K562 (cell line): ENCODE measurements at regions not wholly inside any gene's neighbourhood (a gene's known extent, or its start where the extent isn't known, plus 50 kb on each side); places are given as distances from the start of the nearest gene placed in this dataset.

ENCODE experiments used
- ATAC-seq: fragments of 200-7000 bp; cut with Tn5 transposase; 3 replicates; pipeline ENCODE4 v1.9.1; 2020; ENCODE audit warnings: moderate library complexity
- BruUV-seq: library from RNA; stranded (reverse); fragments of 400-500 nt; replicated peaks from 2 replicates; lab custom pipeline; 2021; lab: Mats Ljungman, UMichigan
- CTCF ChIA-PET: fragments of 300-600 bp; formaldehyde crosslinking; extraction: SDS; loops from one replicate; lab custom pipeline; 2021; ENCODE audit warnings: low intra/inter-chr PET ratio; lab: Yijun Ruan, JAX
- POLR2A ChIA-PET: fragments of 300-600, 350-650 bp; sonication (Branson Sonifier 250); formaldehyde crosslinking; extraction: SDS; loops from one replicate; lab custom pipeline; 2021; ENCODE audit warnings: antibody characterized with exemption, inconsistent platforms; lab: Yijun Ruan, JAX
- DNase-seq, 4 experiments: peaks; one replicate each; pipeline versions ENCODE4 v3.0.0 to v3.0.0-alpha.2; 2011 to 2018; ENCODE audit warnings: low spot score in 3 of 4, mixed read lengths in 3 of 4; ENCODE audit errors: extremely low read depth in 1 of 4
- FAIRE-seq: peaks from 2 replicates; lab custom pipeline; 2011; peaks lifted over from hg19 to GRCh38; lab: Jason Lieb, UNC
- H2AFZ ChIP-seq: 2 replicates; pipeline ENCODE4 v1.6.0; 2011; ENCODE audit warnings: low read depth, low read length, control low read depth, inconsistent platforms
- H3K27ac ChIP-seq: fragments of 200-600 bp; 3 replicates; pipeline ENCODE4 v1.8.0; 2011; ENCODE audit warnings: low read depth, mild to moderate bottlenecking, control low read depth, inconsistent platforms, low read length, moderate library complexity, mixed read lengths; ENCODE audit errors: extremely low read depth
- H3K27me3 ChIP-seq, 2 experiments: fragments of 300-600 bp in 1 of 2; 2 replicates in 1 of 2; 3 replicates in 1 of 2; pipeline versions ENCODE4 v1.6.0 to v1.8.0; 2011; ENCODE audit warnings: inconsistent platforms in 2 of 2, low read length in 2 of 2, mild to moderate bottlenecking in 1 of 2, mixed read lengths in 1 of 2, moderate library complexity in 1 of 2; ENCODE audit not compliant: control insufficient read depth in 2 of 2, insufficient read depth in 2 of 2
- H3K36me3 ChIP-seq: fragments of 300-600 bp; 3 replicates; pipeline ENCODE4 v1.8.0; 2011; ENCODE audit warnings: mild to moderate bottlenecking, low read length, inconsistent platforms; ENCODE audit not compliant: control insufficient read depth, insufficient read depth
- H3K4me1 ChIP-seq, 2 experiments: fragments of 200-600 bp in 1 of 2; replicated peaks in 1 of 2; 2 replicates in 1 of 2; 3 replicates in 1 of 2; pipeline versions ENCODE4 v1.5.1 to v1.8.0; 2011; ENCODE audit warnings: inconsistent platforms in 2 of 2, low read length in 2 of 2, mild to moderate bottlenecking in 1 of 2, mixed read lengths in 1 of 2, moderate library complexity in 1 of 2; ENCODE audit not compliant: control insufficient read depth in 2 of 2, insufficient read depth in 2 of 2
- H3K4me2 ChIP-seq: 2 replicates; pipeline ENCODE4 v1.6.1; 2011; ENCODE audit warnings: low read length, control low read depth, inconsistent platforms, mixed read lengths; ENCODE audit not compliant: insufficient read depth
- H3K4me3 ChIP-seq: fragments of 200-600 bp; sonication (generic), shearing (Covaris generic); 2 replicates; pipeline ENCODE4 v1.5.1; 2016; ENCODE audit warnings: control low read depth, inconsistent platforms
- H3K79me2 ChIP-seq: fragments of 200-600 bp; 3 replicates; pipeline ENCODE4 v1.8.0; 2011; ENCODE audit warnings: low read length, inconsistent platforms; ENCODE audit not compliant: control insufficient read depth, insufficient read depth
- H3K9ac ChIP-seq, 2 experiments: 2 replicates each; pipeline versions ENCODE4 v1.6.0 to v1.6.1; 2011; ENCODE audit warnings: low read depth in 2 of 2, low read length in 2 of 2, control low read depth in 1 of 2, inconsistent platforms in 1 of 2, mild to moderate bottlenecking in 1 of 2, mixed read lengths in 1 of 2; ENCODE audit not compliant: insufficient read depth in 1 of 2
- H3K9me1 ChIP-seq: one replicate; pipeline ENCODE4 v1.6.0; 2011; ENCODE audit warnings: inconsistent platforms, mild to moderate bottlenecking, low read length, moderate library complexity; ENCODE audit not compliant: control insufficient read depth, insufficient read depth
- H3K9me3 ChIP-seq: replicated peaks from 2 replicates; pipeline ENCODE4 v1.5.1; 2011; ENCODE audit warnings: low read depth, low read length, inconsistent platforms; ENCODE audit not compliant: control insufficient read depth, insufficient read depth
- H4K20me1 ChIP-seq: replicated peaks from 2 replicates; pipeline ENCODE4 v1.6.1; 2011; ENCODE audit warnings: low read length, inconsistent platforms, mixed read lengths; ENCODE audit not compliant: control insufficient read depth, insufficient read depth
- BCOR ChIP-seq: fragments of 450-650 bp; IDR thresholded peaks from 2 replicates; pipeline ENCODE4 v1.6.1; 2016
- MAX ChIP-seq: sonication (generic); formaldehyde crosslinking; IDR thresholded peaks from 2 replicates; pipeline ENCODE4 v1.9.0; 2022; ENCODE audit warnings: mild to moderate bottlenecking, missing genetic modification reagents
- TSHZ1 ChIP-seq: fragments of 250-450 bp; sonication (Bioruptor Pico); IDR thresholded peaks from 2 replicates; pipeline ENCODE4 v1.4.0; 2020; ENCODE audit warnings: mild to moderate bottlenecking, moderate library complexity
- ZBTB5 ChIP-seq: fragments of 450-650 bp; IDR thresholded peaks from 2 replicates; pipeline ENCODE4 v1.6.1; 2017; ENCODE audit warnings: antibody characterized with exemption
- ZNF282 ChIP-seq: sonication (generic); formaldehyde crosslinking; IDR thresholded peaks from 2 replicates; pipeline ENCODE4 v1.8.1; 2023; ENCODE audit warnings: missing genetic modification reagents
- ZZZ3 ChIP-seq: fragments of 450-650 bp; IDR thresholded peaks from 2 replicates; pipeline ENCODE4 v1.6.1; 2016; ENCODE audit warnings: antibody characterized with exemption, mild to moderate bottlenecking, moderate library complexity
- WGBS: fragments of 100-300 bp; shearing (Covaris generic); methylation state at CpG from one replicate; pipeline ENCODE4 v1.1.6; 2016; ENCODE audit warnings: low coverage, mixed read lengths; ENCODE audit not compliant: insufficient coverage; ENCODE audit errors: missing lambda C conversion rate; 5-methylcytosine and 5-hydroxymethylcytosine counted together
- in situ Hi-C: fragments of 300-500 bp; cut with MboI; formaldehyde crosslinking; loops from 4 replicates; pipeline ENCODE4 v1.15.0; 2018; ENCODE audit warnings: inconsistent platforms, mixed read lengths
- intact Hi-C: fragments of 100-400 bp; cut with micrococcal nuclease; formaldehyde crosslinking; loops from 2 replicates; pipeline ENCODE4 v1.14.2; 2022

- TF ChIP-seq ZBTB5, result no peak
- TF ChIP-seq MAX (CRISPR knock-in tag), result no peak
- TF ChIP-seq ZNF282, result no peak
- TF ChIP-seq BCOR, result no peak
- TF ChIP-seq ZZZ3, result no peak
These were observed 310.6 kb upstream of the TSHZ3 start (continued) for GRCh38 chr19:31659897-31660210.

- no peaks in the 10 kb centered on the region for H3K36me3 ChIP-seq
- ChIA-PET POLR2A (no interaction called here), CTCF (no interaction called here)
- in situ Hi-C loops (no loop called here), intact Hi-C loops (no loop called here)
- H4K20me1 ChIP-seq, result no peaks in the 10 kb centered on the region
- H3K9me3 ChIP-seq, result no peaks in the 10 kb centered on the region
- TF ChIP-seq TSHZ1 (CRISPR knock-in tag), result no peak
- H3K79me2 ChIP-seq, result no peaks in the 10 kb centered on the region
- H2AFZ ChIP-seq, result no peak overlapping the region
- BruUV-seq, result no TSS peak
- H3K9ac ChIP-seq, result no peak overlapping the region
- H3K4me2 ChIP-seq, result no peak overlapping the region
- no peak overlapping the region for H3K27ac ChIP-seq
- no peaks in the 10 kb centered on the region for H3K27me3 ChIP-seq
- 2% methylated on average over 7 of the region's 7 CpGs for WGBS
- H3K4me1 ChIP-seq, result no peaks in the 10 kb centered on the region
- H3K4me3 ChIP-seq, result no peak overlapping the region
- DNase-seq (no peak), FAIRE-seq (no peak), ATAC-seq (no peak)
- H3K9me1 ChIP-seq, result no peaks in the 10 kb centered on the region
These were observed 314.9 kb upstream of the TSHZ3 start for GRCh38 chr19:31664096-31664495.
